ENCODE measurements at regions not wholly inside any gene's neighbourhood (a gene's known extent, or its start where the extent isn't known, plus 50 kb on each side); places are given as distances from the start of the nearest gene placed in this dataset.

GRCh38 chr6:41455818-41456217, 90.4 kb upstream of the FOXP4 start:
- Mint-ChIP-seq H3K36me3 (ENCODE audit: insufficient read depth, unreplicated experiment) (no peaks in the 10 kb centered on the region), H3K4me3 (ENCODE audit: low read depth, unreplicated experiment) (no peak overlapping the region)
- intact Hi-C loops (cut with micrococcal nuclease; ENCODE audit: unreplicated experiment) = loop anchor here (1.0 to 2.0 kb wide), 2 partner anchors 32 to 87 kb away; no protein-coding TSS in a partner anchor

GRCh38 chr6:41457303-41457670, 88.9 kb upstream of the FOXP4 start:
- DNase-seq = no peak
- Mint-ChIP-seq H3K4me1 (ENCODE audit: low read depth, unreplicated experiment) (peaks cover 8% of the 10 kb centered on the region), H3K27me3 (ENCODE audit: unreplicated experiment) (peaks cover 23% of the 10 kb centered on the region), H3K9me3 (ENCODE audit: low read depth, unreplicated experiment) (no peaks in the 10 kb centered on the region), H3K27ac (ENCODE audit: unreplicated experiment) (no peak overlapping the region), H3K36me3 (ENCODE audit: insufficient read depth, unreplicated experiment) (no peaks in the 10 kb centered on the region), H3K4me3 (ENCODE audit: low read depth, unreplicated experiment) (no peak overlapping the region)
- TF ChIP-seq CTCF (IDR thresholded peaks at IDR 0.05; ENCODE audit: unreplicated experiment) = no peak
- no TSS peak for BruUV-seq (replicated peaks)
- CTCF ChIA-PET = no interaction called here
- intact Hi-C loops (cut with micrococcal nuclease; ENCODE audit: unreplicated experiment) = loop anchor here (2.0 kb wide), 1 partner anchor 88 kb away; no protein-coding TSS in a partner anchor

More at GRCh38 chr6:41455818-41456217, 90.4 kb upstream of the FOXP4 start:
- H3K27ac Mint-ChIP-seq (ENCODE audit: unreplicated experiment) = no peak overlapping the region
- peaks cover 8% of the 10 kb centered on the region for H3K27me3 Mint-ChIP-seq (ENCODE audit: unreplicated experiment)
- peaks cover 10% of the 10 kb centered on the region for H3K4me1 Mint-ChIP-seq (ENCODE audit: low read depth, unreplicated experiment)
- no peak for DNase-seq
- CTCF ChIA-PET = interaction anchor here (0.7 to 1.4 kb wide), 5 partner anchors 14 to 268 kb away, joined by 3 to 4 read pairs (median 3); no protein-coding TSS in a partner anchor
- no peak for TF ChIP-seq CTCF (IDR thresholded peaks at IDR 0.05; ENCODE audit: unreplicated experiment)
- BruUV-seq (replicated peaks) = no TSS peak
- H3K9me3 Mint-ChIP-seq (ENCODE audit: low read depth, unreplicated experiment) = no peaks in the 10 kb centered on the region

DNA sequence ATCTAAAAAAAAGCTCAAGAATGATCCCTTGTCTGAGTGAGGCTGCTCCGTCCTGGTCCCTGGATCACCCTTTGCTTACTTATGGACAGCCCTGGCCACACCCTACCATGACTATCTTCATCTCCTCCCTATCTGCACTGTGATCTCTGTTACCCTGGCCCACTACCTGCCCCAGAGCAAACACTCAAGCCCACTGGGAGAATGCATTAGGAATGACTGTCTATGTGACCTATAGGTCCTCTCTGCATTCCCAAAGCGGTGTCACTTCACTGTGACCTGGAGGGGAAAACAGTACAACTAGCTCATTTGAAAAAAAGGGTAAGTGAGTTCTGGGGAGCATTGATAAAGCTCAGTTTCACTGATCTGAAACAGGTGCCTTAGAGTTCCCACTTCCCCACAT, 86.4 kb upstream of the FOXP4 start:
- Mint-ChIP-seq H3K4me1 (ENCODE audit: low read depth, unreplicated experiment) (peaks cover 16% of the 10 kb centered on the region), H3K4me3 (ENCODE audit: low read depth, unreplicated experiment) (no peak overlapping the region), H3K27ac (ENCODE audit: unreplicated experiment) (no peak overlapping the region), H3K36me3 (ENCODE audit: insufficient read depth, unreplicated experiment) (peaks cover 4% of the 10 kb centered on the region), H3K9me3 (ENCODE audit: low read depth, unreplicated experiment) (no peaks in the 10 kb centered on the region), H3K27me3 (ENCODE audit: unreplicated experiment) (peaks cover 47% of the 10 kb centered on the region)
- intact Hi-C loops (cut with micrococcal nuclease; ENCODE audit: unreplicated experiment) = no loop called here
- TF ChIP-seq CTCF (IDR thresholded peaks at IDR 0.05; ENCODE audit: unreplicated experiment) = no peak
- CTCF ChIA-PET = no interaction called here
- no TSS peak for BruUV-seq (replicated peaks)
- DNase-seq = no peak

GRCh38 chr6:41460742-41461336, 85.3 kb upstream of the FOXP4 start:
- intact Hi-C loops (cut with micrococcal nuclease; ENCODE audit: unreplicated experiment) = no loop called here
- Mint-ChIP-seq H3K27me3 (ENCODE audit: unreplicated experiment) (peaks cover 58% of the 10 kb centered on the region), H3K9me3 (ENCODE audit: low read depth, unreplicated experiment) (no peaks in the 10 kb centered on the region), H3K36me3 (ENCODE audit: insufficient read depth, unreplicated experiment) (peaks cover 4% of the 10 kb centered on the region), H3K4me1 (ENCODE audit: low read depth, unreplicated experiment) (peaks cover 16% of the 10 kb centered on the region), H3K4me3 (ENCODE audit: low read depth, unreplicated experiment) (no peak overlapping the region), H3K27ac (ENCODE audit: unreplicated experiment) (no peak overlapping the region)
- DNase-seq = no peak
- BruUV-seq (replicated peaks) = no TSS peak
- TF ChIP-seq CTCF (IDR thresholded peaks at IDR 0.05; ENCODE audit: unreplicated experiment) = no peak
- CTCF ChIA-PET = no interaction called here

All from Calu3 (cell line).